Activated CD4-positive, alpha-beta T cell treated with anti-CD3 and anti-CD28 coated beads, Interleukin-2, Interleukin-4, amounts not matched to agents 100 ng/mL and 50 ng/mL, durations not matched to agents 16 hours and 8 hours (primary cell): ENCODE measurements at regions not wholly inside any gene's neighbourhood (a gene's known extent, or its start where the extent isn't known, plus 50 kb on each side); places are given as distances from the start of the nearest gene placed in this dataset.
"Not testable (repeated sequence)": the region's sequence is repeated elsewhere in the genome, so short reads cannot be mapped to it uniquely, and the experiment has no call there.

Source experiments
- DNase-seq: peaks from one replicate; pipeline ENCODE4 v3.0.0-alpha.2; 2020; ENCODE audit warnings: low spot score

GRCh38 chrX:25640276-25640675 is 497.9 kb upstream of the MAGEB18 start:
- no peak for DNase-seq

GRCh38 chrX:25646156-25646555 is 492.0 kb upstream of the MAGEB18 start:
- DNase-seq: no peak

GRCh38 chrX:25648790-25649189 is 489.4 kb upstream of the MAGEB18 start:
- DNase-seq: no peak

- DNase-seq: no peak
These were observed 487.8 kb upstream of the MAGEB18 start for GRCh38 chrX:25650216-25650820.

- no peak for DNase-seq
These were observed 478.8 kb upstream of the MAGEB18 start for GRCh38 chrX:25659317-25659716.

GRCh38 chrX:25663701-25664100 is 474.4 kb upstream of the MAGEB18 start:
- no peak for DNase-seq

GRCh38 chrX:25665431-25665830 is 472.7 kb upstream of the MAGEB18 start:
- no peak for DNase-seq

- no peak for DNase-seq
These were observed 470.5 kb upstream of the MAGEB18 start for GRCh38 chrX:25667681-25668080.

- DNase-seq: no peak
These were observed 463.4 kb upstream of the MAGEB18 start for GRCh38 chrX:25674776-25675175.

GRCh38 chrX:25701876-25702275 is 436.3 kb upstream of the MAGEB18 start:
- no peak for DNase-seq

GRCh38 chrX:25717122-25717521 is 421.0 kb upstream of the MAGEB18 start:
- DNase-seq: no peak

- DNase-seq: peak; percentile 1
These were observed 416.6 kb upstream of the MAGEB18 start for GRCh38 chrX:25721564-25721963.

GRCh38 chrX:25726539-25726938 is 411.6 kb upstream of the MAGEB18 start:
- no peak for DNase-seq

- DNase-seq: no peak
These were observed 405.0 kb upstream of the MAGEB18 start for GRCh38 chrX:25733148-25733547.

GRCh38 chrX:25737540-25737939 is 400.6 kb upstream of the MAGEB18 start:
- DNase-seq: no peak

- DNase-seq: no peak
These were observed 395.8 kb upstream of the MAGEB18 start for GRCh38 chrX:25742334-25742733.

GRCh38 chrX:25754399-25754798 is 383.7 kb upstream of the MAGEB18 start:
- no peak for DNase-seq

- DNase-seq: no peak
These were observed 382.9 kb upstream of the MAGEB18 start for GRCh38 chrX:25755194-25755593.

- DNase-seq: no peak
These were observed 375.5 kb upstream of the MAGEB18 start for GRCh38 chrX:25762656-25763055.

GRCh38 chrX:25771853-25772252 is 366.3 kb upstream of the MAGEB18 start:
- not testable (repeated sequence) for DNase-seq

- not testable (repeated sequence) for DNase-seq
These were observed 340.3 kb upstream of the MAGEB18 start for GRCh38 chrX:25797796-25798195.

GRCh38 chrX:25805744-25806143 is 332.4 kb upstream of the MAGEB18 start:
- no peak for DNase-seq

GRCh38 chrX:25807022-25807421 is 331.1 kb upstream of the MAGEB18 start:
- no peak for DNase-seq

GRCh38 chrX:25810202-25810601 is 327.9 kb upstream of the MAGEB18 start:
- no peak for DNase-seq

- DNase-seq: no peak
These were observed 318.3 kb upstream of the MAGEB18 start for GRCh38 chrX:25819879-25820278.
